Small intestine (tissue), 7 donors: ENCODE measurements at regions not wholly inside any gene's neighbourhood (a gene's known extent, or its start where the extent isn't known, plus 50 kb on each side); places are given as distances from the start of the nearest gene placed in this dataset.
"Not testable (repeated sequence)": the region's sequence is repeated elsewhere in the genome, so short reads cannot be mapped to it uniquely, and the experiment has no call there.

Experiments
- DNase-seq, 2 donors: peaks; one replicate each; pipeline versions ENCODE4 v3.0.0 to v3.0.0-alpha.2; 2013
- FAIRE-seq: peaks from 2 replicates; lab custom pipeline; 2012; peaks lifted over from hg19 to GRCh38; lab: Jason Lieb, UNC
- H3K27ac ChIP-seq, 3 donors: one replicate each; pipeline ENCODE4 v1.5.1; 2013; ENCODE audit warnings: low read length in 2 of 3, mild to moderate bottlenecking in 2 of 3, control low read depth in 1 of 3, inconsistent platforms in 1 of 3, low read depth in 1 of 3, moderate library complexity in 1 of 3
- H3K27me3 ChIP-seq, 3 donors: one replicate each; pipeline ENCODE4 v1.6.1; 2013; ENCODE audit warnings: low read length in 3 of 3, inconsistent platforms in 1 of 3; ENCODE audit not compliant: control insufficient read depth in 3 of 3, insufficient read depth in 3 of 3
- H3K36me3 ChIP-seq, 3 donors: one replicate each; pipeline ENCODE4 v1.6.1; 2013; ENCODE audit warnings: low read length in 3 of 3, inconsistent platforms in 1 of 3, low read depth in 1 of 3, mild to moderate bottlenecking in 1 of 3, moderate library complexity in 1 of 3; ENCODE audit not compliant: control insufficient read depth in 3 of 3, insufficient read depth in 2 of 3
- H3K4me1 ChIP-seq, 3 donors: one replicate each; pipeline ENCODE4 v1.6.1; 2013; ENCODE audit warnings: low read length in 2 of 3, inconsistent platforms in 1 of 3, low read depth in 1 of 3, mild to moderate bottlenecking in 1 of 3, moderate library complexity in 1 of 3; ENCODE audit not compliant: control insufficient read depth in 3 of 3, insufficient read depth in 2 of 3
- H3K4me3 ChIP-seq, 3 donors: one replicate each; pipeline ENCODE4 v1.5.1; 2013; ENCODE audit warnings: low read length in 3 of 3, control low read depth in 1 of 3, inconsistent platforms in 1 of 3, low read depth in 1 of 3, mild to moderate bottlenecking in 1 of 3, moderate library complexity in 1 of 3
- H3K9me3 ChIP-seq, 2 donors: one replicate each; pipeline ENCODE4 v1.6.1; 2013; ENCODE audit warnings: low read depth in 1 of 2, low read length in 1 of 2; ENCODE audit not compliant: control insufficient read depth in 2 of 2, insufficient read depth in 1 of 2
- WGBS, 3 donors: extraction: QIAGEN DNeasy Blood & Tissue Kit; methylation state at CpG; one replicate each; pipeline ENCODE4 v1.1.7; 2013; 5-methylcytosine and 5-hydroxymethylcytosine counted together
- donor health status: healthy with polysubstance abuse.
- donor health status: control.
- donor health status: control.
- donor health status: Bipolar disorder and iron deficiency.
- donor health status: healthy.

- H3K27ac ChIP-seq: peak overlapping the region in 1 of 3 donors; percentile 29
- no peaks in the 10 kb centered on the region for H3K27me3 ChIP-seq
- H3K36me3 ChIP-seq: no peaks in the 10 kb centered on the region
- no peak for FAIRE-seq
- no peak overlapping the region for H3K4me3 ChIP-seq
- 7 to 51% (median 37%) methylated on average over 3 of the region's 3 CpGs for WGBS, 3 donors
- peaks cover 2 to 3% of the 10 kb centered on the region in 2 donors for H3K9me3 ChIP-seq
- H3K4me1 ChIP-seq: peaks cover 0 to 19% (median 2%) of the 10 kb centered on the region in 3 donors
- DNase-seq: peak; percentile 48 to 67
These were observed 224.2 kb upstream of the RUNX1 start for GRCh38 chr21:35273333-35273732.

DNA sequence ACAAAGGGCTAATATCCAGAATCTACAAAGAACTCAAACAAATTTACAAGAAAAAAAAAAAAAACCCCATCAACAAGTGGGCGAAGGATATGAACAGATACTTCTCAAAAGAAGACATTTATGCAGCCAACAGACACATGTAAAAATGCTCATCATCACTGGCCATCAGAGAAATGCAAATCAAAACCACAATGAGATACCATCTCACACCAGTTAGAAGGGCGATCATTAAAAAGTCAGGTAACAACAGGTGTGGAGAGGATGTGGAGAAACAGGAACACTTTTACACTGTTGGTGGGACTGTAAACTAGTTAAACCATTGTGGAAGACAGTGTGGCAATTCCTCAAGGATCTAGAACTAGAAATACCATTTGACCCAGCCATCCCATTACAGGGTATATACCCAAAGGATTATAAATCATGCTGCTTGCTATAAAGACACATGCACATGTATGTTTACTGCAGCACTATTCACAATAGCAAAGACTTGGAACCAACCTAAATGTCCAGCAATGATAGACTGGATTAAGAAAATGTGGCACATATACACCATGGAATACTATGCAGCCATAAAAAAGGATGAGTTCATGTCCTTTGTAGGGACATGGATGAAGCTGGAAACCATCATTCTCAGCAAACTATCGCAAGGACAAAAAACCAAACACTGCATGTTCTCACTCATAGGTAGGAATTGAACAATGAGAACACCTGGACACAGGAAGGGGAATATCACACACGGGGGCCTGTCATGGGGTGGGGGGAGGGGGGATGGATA is 222.4 kb upstream of the RUNX1 start:
- not testable (repeated sequence) for DNase-seq

GRCh38 chr21:35268817-35269216 is 219.7 kb upstream of the RUNX1 start:
- FAIRE-seq: no peak
- Histone ChIP-seq H3K27me3 (no peaks in the 10 kb centered on the region), H3K9me3 (peaks cover under 1 to 3% of the 10 kb centered on the region in 2 donors), H3K36me3 (no peaks in the 10 kb centered on the region), H3K4me3 (no peak overlapping the region), H3K4me1 (peaks cover 0 to 6% (median 0%) of the 10 kb centered on the region in 3 donors), H3K27ac (no peak overlapping the region)
- no peak for DNase-seq
- 79 to 89% (median 84%) methylated on average over 4 of the region's 4 CpGs for WGBS, 3 donors

More for the DNA sequence above, 222.4 kb upstream of the RUNX1 start:
- H3K27ac ChIP-seq, H3K36me3 ChIP-seq, FAIRE-seq, H3K27me3 ChIP-seq, H3K9me3 ChIP-seq, H3K4me3 ChIP-seq: not testable (repeated sequence)
- WGBS, 3 donors: 88 to 95% (median 94%) methylated on average over 3 of the region's 4 CpGs
- peaks cover 0 to 19% (median 2%) of the 10 kb centered on the region in 3 donors for H3K4me1 ChIP-seq

- Histone ChIP-seq H3K9me3 (peaks cover 0 to 3% of the 10 kb centered on the region in 2 donors), H3K4me3 (no peak overlapping the region), H3K36me3 (no peaks in the 10 kb centered on the region), H3K27me3 (no peaks in the 10 kb centered on the region), H3K4me1 (peaks cover 0 to 2% (median 0%) of the 10 kb centered on the region in 3 donors), H3K27ac (no peak overlapping the region)
- 85 to 90% (median 86%) methylated on average over 1 of the region's 1 CpG for WGBS, 3 donors
- no peak for FAIRE-seq
- no peak for DNase-seq
These were observed 219.2 kb upstream of the RUNX1 start for GRCh38 chr21:35268261-35268660.

DNA sequence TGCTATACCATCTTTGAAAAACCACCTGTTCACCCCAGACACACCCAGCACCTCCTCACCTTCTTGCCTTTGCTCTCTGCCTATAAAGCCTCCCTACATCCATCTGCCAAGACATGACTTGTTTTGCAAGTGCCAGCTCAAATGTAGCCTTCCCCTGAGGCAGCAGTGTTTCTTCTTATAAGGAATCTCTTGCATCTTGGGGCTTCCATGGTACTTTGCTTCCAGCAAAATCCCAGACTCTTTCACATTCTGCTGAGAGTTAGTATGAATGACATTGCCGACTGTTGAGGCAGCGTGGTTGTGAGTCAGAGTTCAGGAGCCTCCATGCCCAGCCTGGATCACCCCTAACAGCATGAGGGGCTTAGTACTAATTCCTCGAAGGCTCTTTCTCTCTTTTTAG is 217.4 kb upstream of the RUNX1 start:
- H3K27ac ChIP-seq: no peak overlapping the region
- no peak for FAIRE-seq
- no peaks in the 10 kb centered on the region for H3K36me3 ChIP-seq
- no peak overlapping the region for H3K4me3 ChIP-seq
- no peaks in the 10 kb centered on the region for H3K9me3 ChIP-seq
- WGBS, 3 donors: 92 to 97% (median 94%) methylated on average over 3 of the region's 3 CpGs
- H3K27me3 ChIP-seq: no peaks in the 10 kb centered on the region
- H3K4me1 ChIP-seq: no peaks in the 10 kb centered on the region
- DNase-seq: no peak

DNA sequence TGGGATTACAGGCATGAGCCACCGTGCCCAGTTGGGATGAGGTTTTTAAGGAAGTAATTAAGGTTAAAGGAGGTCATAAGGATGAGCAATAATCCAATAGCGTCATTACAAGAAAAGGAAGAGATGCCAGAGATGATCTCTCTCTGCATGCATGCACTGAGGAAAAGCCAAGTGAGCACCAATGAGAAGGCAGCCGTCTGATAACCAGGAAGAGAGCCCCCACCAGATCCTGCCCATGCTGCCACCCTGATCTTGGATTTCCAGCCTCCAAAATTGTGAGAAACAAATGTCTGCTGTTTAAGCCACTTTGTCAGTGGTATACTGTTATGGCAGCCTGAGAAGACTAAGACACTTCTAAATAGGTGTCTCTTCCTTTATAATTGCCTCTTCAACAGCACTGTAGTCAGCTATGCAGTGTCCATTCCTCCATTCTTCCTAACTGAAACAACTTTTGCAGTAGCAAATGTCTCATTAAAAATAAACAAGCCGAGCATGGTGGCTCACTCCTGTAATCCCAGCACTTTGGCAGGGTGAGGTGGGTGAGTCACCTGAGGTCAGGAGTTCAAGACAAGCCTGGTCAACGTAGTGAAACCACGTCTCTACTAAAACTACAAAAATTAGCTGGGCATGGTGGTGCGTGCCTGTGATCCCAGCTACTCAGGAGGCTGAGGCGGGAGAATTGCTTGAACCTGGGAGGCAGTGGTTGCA is 216.2 kb upstream of the RUNX1 start:
- H3K4me3 ChIP-seq: no peak overlapping the region
- 67 to 68% (median 67%) methylated on average over 8 of the region's 8 CpGs for WGBS, 3 donors
- H3K36me3 ChIP-seq: no peaks in the 10 kb centered on the region
- H3K27me3 ChIP-seq: no peaks in the 10 kb centered on the region
- no peaks in the 10 kb centered on the region for H3K4me1 ChIP-seq
- H3K9me3 ChIP-seq: peaks cover 0 to 4% of the 10 kb centered on the region in 2 donors
- H3K27ac ChIP-seq: no peak overlapping the region
- FAIRE-seq (no peak), DNase-seq (peak in 1 of 2 donors; percentile 21)

DNA sequence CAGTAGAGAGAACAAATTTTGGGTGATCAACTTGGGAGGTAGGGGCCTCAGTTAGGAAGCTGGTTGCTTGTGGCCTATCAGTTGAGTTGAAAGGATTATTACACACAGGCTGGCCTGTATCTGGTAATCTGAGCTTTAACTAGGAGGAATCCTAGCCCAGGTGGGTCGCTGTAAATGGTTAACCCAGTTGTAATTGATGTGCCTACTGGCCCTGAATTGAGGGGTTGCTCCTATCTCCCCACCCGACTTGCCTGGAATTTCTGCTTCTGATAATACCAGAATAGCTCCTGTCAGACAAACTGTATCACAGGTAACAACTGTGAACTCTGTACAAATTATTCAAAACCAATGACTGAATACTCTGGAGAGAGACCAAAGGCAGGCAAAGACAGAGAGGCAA is 210.4 kb upstream of the RUNX1 start:
- FAIRE-seq (no peak), DNase-seq (peak; percentile 23 to 63)
- Histone ChIP-seq H3K27me3 (no peaks in the 10 kb centered on the region), H3K36me3 (no peaks in the 10 kb centered on the region), H3K27ac (peak overlapping the region in 1 of 3 donors; percentile 29), H3K9me3 (peaks cover 0 to 4% of the 10 kb centered on the region in 2 donors), H3K4me1 (peaks cover 0 to 21% (median 0%) of the 10 kb centered on the region in 3 donors), H3K4me3 (no peak overlapping the region)
- 6 to 52% (median 31%) methylated on average over 2 of the region's 2 CpGs for WGBS, 3 donors

GRCh38 chr21:35258521-35258920 is 209.4 kb upstream of the RUNX1 start:
- whole genome bisulfite sequencing, 3 donors: 92 to 96% (median 94%) methylated on average over 6 of the region's 6 CpGs
- peaks cover 0 to 21% (median 0%) of the 10 kb centered on the region in 3 donors for H3K4me1 ChIP-seq
- H3K27ac ChIP-seq: no peak overlapping the region
- FAIRE-seq: no peak
- H3K36me3 ChIP-seq: no peaks in the 10 kb centered on the region
- H3K9me3 ChIP-seq: peaks cover 0 to 4% of the 10 kb centered on the region in 2 donors
- no peak overlapping the region for H3K4me3 ChIP-seq
- no peaks in the 10 kb centered on the region for H3K27me3 ChIP-seq
- no peak for DNase-seq
